ENCODE measurements at regions not wholly inside any gene's neighbourhood (a gene's known extent, or its start where the extent isn't known, plus 50 kb on each side); places are given as distances from the start of the nearest gene placed in this dataset.

DNA sequence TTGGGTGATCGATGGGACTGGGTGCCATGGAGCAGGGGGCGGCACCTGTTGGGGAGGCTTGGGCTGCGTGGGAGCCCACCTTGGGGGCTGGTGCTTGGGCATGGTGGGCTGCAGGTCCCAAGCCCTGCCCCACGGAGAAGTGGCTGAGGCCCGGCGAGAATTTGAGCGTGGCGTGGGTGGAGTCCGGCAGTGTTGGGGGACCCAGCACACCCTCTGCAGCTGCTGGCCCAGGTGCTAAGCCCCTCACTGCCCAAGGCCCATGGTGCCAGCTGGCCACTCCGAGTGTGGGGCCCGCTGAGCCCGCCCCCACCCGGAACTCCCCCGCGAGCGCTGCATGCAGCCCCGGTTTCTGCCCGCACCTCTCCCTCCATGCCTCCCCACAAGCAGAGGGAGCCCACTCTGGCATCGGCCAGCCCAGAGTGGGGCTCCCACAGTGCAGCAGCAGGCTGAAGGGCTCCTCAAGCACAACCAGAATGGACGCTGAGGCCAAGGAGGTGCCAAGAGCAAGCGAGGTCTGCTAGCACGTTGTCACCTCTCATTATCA, 1178.6 kb upstream of the CDH10 start:
- DNase-seq (ENCODE audit: low read depth): no peak

All from RPMI7951 (cell line).